Fibroblast of lung (primary cell): ENCODE measurements at regions not wholly inside any gene's neighbourhood (a gene's known extent, or its start where the extent isn't known, plus 50 kb on each side); places are given as distances from the start of the nearest gene placed in this dataset.

ENCODE experiments used
- DNase-seq, 2 donors: peaks; one replicate each; pipeline versions ENCODE4 v3.0.0 to v3.0.0-alpha.2; 2010; ENCODE audit warnings: low read depth in 2 of 2
- H2AFZ ChIP-seq: 2 replicates; pipeline ENCODE4 v1.5.1; 2012; ENCODE audit warnings: low read length, control low read depth, inconsistent platforms
- H3K27ac ChIP-seq: 2 replicates; pipeline ENCODE4 v1.5.1; 2011; ENCODE audit warnings: low read length, control low read depth; ENCODE audit not compliant: insufficient read depth
- H3K27me3 ChIP-seq: 2 replicates; pipeline ENCODE4 v1.5.1; 2011; ENCODE audit warnings: mild to moderate bottlenecking, low read length; ENCODE audit not compliant: control insufficient read depth, insufficient read depth
- H3K36me3 ChIP-seq: 2 replicates; pipeline ENCODE4 v1.5.1; 2011; ENCODE audit warnings: low read length; ENCODE audit not compliant: control insufficient read depth, insufficient read depth
- H3K4me1 ChIP-seq: 2 replicates; pipeline ENCODE4 v1.5.1; 2011; ENCODE audit warnings: low read length; ENCODE audit not compliant: control insufficient read depth, insufficient read depth; ENCODE audit errors: extremely low read depth
- H3K4me2 ChIP-seq: 2 replicates; pipeline ENCODE4 v1.5.1; 2011; ENCODE audit warnings: low read length, control low read depth; ENCODE audit not compliant: insufficient read depth; ENCODE audit errors: extremely low read depth
- H3K4me3 ChIP-seq, 4 experiments: fragments of 200-600 bp in 1 of 4; sonication (generic) in 1 of 4; replicated peaks in 1 of 4; 2 replicates each; pipeline ENCODE4 v1.5.1; 2011 to 2016; ENCODE audit warnings: low read length in 4 of 4, low read depth in 3 of 4, mild to moderate bottlenecking in 3 of 4, control low read depth in 2 of 4, inconsistent platforms in 1 of 4, mixed read lengths in 1 of 4; ENCODE audit not compliant: insufficient read depth in 1 of 4; ENCODE audit errors: control extremely low read depth in 1 of 4
- H3K79me2 ChIP-seq: 2 replicates; pipeline ENCODE4 v1.5.1; 2012; ENCODE audit warnings: mild to moderate bottlenecking, low read length, inconsistent platforms; ENCODE audit not compliant: control insufficient read depth, insufficient read depth
- H3K9ac ChIP-seq: 2 replicates; pipeline ENCODE4 v1.5.1; 2011; ENCODE audit warnings: mild to moderate bottlenecking, low read length, control low read depth; ENCODE audit not compliant: insufficient read depth
- H3K9me3 ChIP-seq: 2 replicates; pipeline ENCODE4 v1.5.1; 2012; ENCODE audit warnings: low read depth, low read length; ENCODE audit not compliant: control insufficient read depth, insufficient read depth
- H4K20me1 ChIP-seq: 2 replicates; pipeline ENCODE4 v1.5.1; 2011; ENCODE audit warnings: low read length; ENCODE audit not compliant: control insufficient read depth, insufficient read depth; ENCODE audit errors: extremely low read depth
- CTCF ChIP-seq, 2 donors: IDR thresholded peaks in 1 of 2; conservative IDR thresholded peaks in 1 of 2; 1 replicate in 1 of 2; 2 replicates in 1 of 2; pipeline ENCODE4 v1.5.1; 2011 to 2012; ENCODE audit warnings: low read length in 2 of 2, control low read depth in 1 of 2, inconsistent platforms in 1 of 2, low read depth in 1 of 2, mild to moderate bottlenecking in 1 of 2
- EZH2 ChIP-seq: IDR thresholded peaks from 2 replicates; pipeline ENCODE4 v1.5.1; 2012; ENCODE audit warnings: low read length, control low read depth, mild to moderate bottlenecking; ENCODE audit errors: missing control alignments

- H3K9me3 ChIP-seq, result no peaks in the 10 kb centered on the region
- H3K79me2 ChIP-seq, result no peaks in the 10 kb centered on the region
- no peak overlapping the region for H3K4me2 ChIP-seq
- H3K36me3 ChIP-seq, result no peaks in the 10 kb centered on the region
- H4K20me1 ChIP-seq, result no peaks in the 10 kb centered on the region
- TF ChIP-seq EZH2 (no peak), CTCF (conservative IDR thresholded peaks at IDR 0.05 in 1 of 2, IDR thresholded peaks at IDR 0.05 in 1 of 2; ENCODE audit: low read depth in 1 of 2, low read length in 2 of 2) (no peak)
- no peak overlapping the region for H3K27ac ChIP-seq
- no peak for DNase-seq
- no peaks in the 10 kb centered on the region for H3K4me1 ChIP-seq
- H3K9ac ChIP-seq, result no peak overlapping the region
- H3K27me3 ChIP-seq, result no peaks in the 10 kb centered on the region
- H2AFZ ChIP-seq, result no peak overlapping the region
- H3K4me3 ChIP-seq, result no peak overlapping the region
These were observed 143.3 kb downstream of the RNF152 start for GRCh38 chr18:61749546-61749945.

- Histone ChIP-seq H3K36me3 (no peaks in the 10 kb centered on the region), H3K4me3 (no peak overlapping the region), H3K9me3 (no peaks in the 10 kb centered on the region), H3K79me2 (no peaks in the 10 kb centered on the region), H3K4me1 (no peaks in the 10 kb centered on the region), H3K9ac (no peak overlapping the region), H4K20me1 (no peaks in the 10 kb centered on the region), H2AFZ (no peak overlapping the region), H3K27me3 (no peaks in the 10 kb centered on the region), H3K4me2 (no peak overlapping the region), H3K27ac (no peak overlapping the region)
- DNase-seq, result no peak
- TF ChIP-seq CTCF (conservative IDR thresholded peaks at IDR 0.05 in 1 of 2, IDR thresholded peaks at IDR 0.05 in 1 of 2; ENCODE audit: low read depth in 1 of 2, low read length in 2 of 2), result no peak
- TF ChIP-seq EZH2, result no peak
These were observed 143.8 kb downstream of the RNF152 start for GRCh38 chr18:61749031-61749430.

- no peak for TF ChIP-seq CTCF (conservative IDR thresholded peaks at IDR 0.05 in 1 of 2, IDR thresholded peaks at IDR 0.05 in 1 of 2; ENCODE audit: low read depth in 1 of 2, low read length in 2 of 2)
- TF ChIP-seq EZH2, result no peak
- no peaks in the 10 kb centered on the region for H3K9me3 ChIP-seq
- no peak for DNase-seq
- H3K4me3 ChIP-seq, result no peak overlapping the region
- H3K4me2 ChIP-seq, result no peak overlapping the region
- H3K79me2 ChIP-seq, result no peaks in the 10 kb centered on the region
- no peak overlapping the region for H3K27ac ChIP-seq
- no peak overlapping the region for H2AFZ ChIP-seq
- peaks cover 2% of the 10 kb centered on the region for H3K4me1 ChIP-seq
- H3K9ac ChIP-seq, result no peak overlapping the region
- H3K27me3 ChIP-seq, result no peaks in the 10 kb centered on the region
- no peaks in the 10 kb centered on the region for H4K20me1 ChIP-seq
- no peaks in the 10 kb centered on the region for H3K36me3 ChIP-seq
These were observed 144.8 kb downstream of the RNF152 start for GRCh38 chr18:61748004-61748403.
